IMR-90 (cell line): ENCODE measurements at regions not wholly inside any gene's neighbourhood (a gene's known extent, or its start where the extent isn't known, plus 50 kb on each side); places are given as distances from the start of the nearest gene placed in this dataset.

Experiments used
- BHLHE40 ChIP-seq: fragments of 150-350 bp; IDR thresholded peaks from 2 replicates; pipeline ENCODE4 v1.6.1; 2016; ENCODE audit warnings: mild to moderate bottlenecking, low read depth, low read length
- CEBPB ChIP-seq: IDR thresholded peaks from 2 replicates; pipeline ENCODE4 v1.6.1; 2012; ENCODE audit warnings: low read depth, low read length, improper control_type of control experiment
- CHD1 ChIP-seq: IDR thresholded peaks from 2 replicates; pipeline ENCODE4 v1.6.1; 2012; ENCODE audit warnings: low read depth, low read length, improper control_type of control experiment
- FOS ChIP-seq: fragments of 150-350 bp; IDR thresholded peaks from 2 replicates; pipeline ENCODE4 v1.6.1; 2016; ENCODE audit warnings: low read depth, low read length
- MAFK ChIP-seq: IDR thresholded peaks from 2 replicates; pipeline ENCODE4 v1.6.1; 2012; ENCODE audit warnings: low read depth, low read length, improper control_type of control experiment
- MAZ ChIP-seq: IDR thresholded peaks from 2 replicates; pipeline ENCODE4 v1.6.1; 2012; ENCODE audit warnings: low read depth, mild to moderate bottlenecking, low read length, improper control_type of control experiment, moderate library complexity, borderline replicate concordance
- MXI1 ChIP-seq: IDR thresholded peaks from 2 replicates; pipeline ENCODE4 v1.6.1; 2012; ENCODE audit warnings: low read depth, mild to moderate bottlenecking, low read length, moderate library complexity, borderline replicate concordance
- POLR2A ChIP-seq: IDR thresholded peaks from 2 replicates; pipeline ENCODE4 v1.6.1; 2012; ENCODE audit warnings: mild to moderate bottlenecking, low read depth, low read length
- RAD21 ChIP-seq: IDR thresholded peaks from 2 replicates; pipeline ENCODE4 v1.6.1; 2012; ENCODE audit warnings: low read length, improper control_type of control experiment
- RCOR1 ChIP-seq: IDR thresholded peaks from 2 replicates; pipeline ENCODE4 v1.6.1; 2012; ENCODE audit warnings: mild to moderate bottlenecking, low read length, improper control_type of control experiment; ENCODE audit not compliant: insufficient replicate concordance
- SMC3 ChIP-seq: fragments of 150-350 bp; IDR thresholded peaks from 2 replicates; pipeline ENCODE4 v1.6.1; 2016; ENCODE audit warnings: low read depth, mild to moderate bottlenecking, antibody characterized with exemption, low read length, moderate library complexity
- TF ChIP-seq, protein P1 (sequence below): conservative IDR thresholded peaks from 2 replicates; pipeline ENCODE4 v1.5.1; 2012; ENCODE audit warnings: mild to moderate bottlenecking, low read depth, low read length, improper control_type of control experiment
- TF ChIP-seq, protein P2 (sequence below): fragments of 150-350 bp; IDR thresholded peaks from 2 replicates; pipeline ENCODE4 v1.6.1; 2017; ENCODE audit warnings: mild to moderate bottlenecking, antibody characterized with exemption, low read length, low read depth
- TF ChIP-seq, protein P3 (sequence below): fragments of 150-350 bp; IDR thresholded peaks from 2 replicates; pipeline ENCODE4 v1.6.1; 2016; ENCODE audit warnings: low read depth, mild to moderate bottlenecking, low read length, moderate library complexity, borderline replicate concordance

DNA sequence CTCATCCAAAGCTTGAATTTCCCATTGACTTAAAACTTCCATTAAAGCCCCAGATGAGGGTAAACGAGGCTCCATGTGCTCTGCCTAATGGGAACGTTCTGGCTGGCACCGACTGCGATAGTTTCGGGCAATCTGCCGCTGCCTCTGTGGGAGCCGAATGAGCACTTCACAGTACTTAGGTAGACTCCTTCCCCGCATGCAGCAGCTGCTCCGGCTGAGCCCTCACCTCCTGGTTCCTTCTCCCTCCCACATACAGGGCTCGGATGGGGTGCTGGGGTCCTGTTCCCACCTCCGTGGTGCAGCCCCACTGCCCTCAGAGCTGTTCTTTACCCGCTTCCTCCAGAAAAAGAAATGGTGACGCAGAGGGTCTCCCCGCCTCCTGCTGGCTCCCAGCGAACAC lies 476.5 kb upstream of the SALL3 start:
- TF ChIP-seq, protein P1, sequence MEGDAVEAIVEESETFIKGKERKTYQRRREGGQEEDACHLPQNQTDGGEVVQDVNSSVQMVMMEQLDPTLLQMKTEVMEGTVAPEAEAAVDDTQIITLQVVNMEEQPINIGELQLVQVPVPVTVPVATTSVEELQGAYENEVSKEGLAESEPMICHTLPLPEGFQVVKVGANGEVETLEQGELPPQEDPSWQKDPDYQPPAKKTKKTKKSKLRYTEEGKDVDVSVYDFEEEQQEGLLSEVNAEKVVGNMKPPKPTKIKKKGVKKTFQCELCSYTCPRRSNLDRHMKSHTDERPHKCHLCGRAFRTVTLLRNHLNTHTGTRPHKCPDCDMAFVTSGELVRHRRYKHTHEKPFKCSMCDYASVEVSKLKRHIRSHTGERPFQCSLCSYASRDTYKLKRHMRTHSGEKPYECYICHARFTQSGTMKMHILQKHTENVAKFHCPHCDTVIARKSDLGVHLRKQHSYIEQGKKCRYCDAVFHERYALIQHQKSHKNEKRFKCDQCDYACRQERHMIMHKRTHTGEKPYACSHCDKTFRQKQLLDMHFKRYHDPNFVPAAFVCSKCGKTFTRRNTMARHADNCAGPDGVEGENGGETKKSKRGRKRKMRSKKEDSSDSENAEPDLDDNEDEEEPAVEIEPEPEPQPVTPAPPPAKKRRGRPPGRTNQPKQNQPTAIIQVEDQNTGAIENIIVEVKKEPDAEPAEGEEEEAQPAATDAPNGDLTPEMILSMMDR = no peak
- TF ChIP-seq RAD21 (no peak), FOS (no peak), CEBPB (no peak), POLR2A (no peak), MAFK (no peak), CHD1 (no peak), RCOR1 (no peak), SMC3 (no peak), MXI1 (no peak), BHLHE40 (no peak), MAZ (no peak)
- TF ChIP-seq, protein P2, sequence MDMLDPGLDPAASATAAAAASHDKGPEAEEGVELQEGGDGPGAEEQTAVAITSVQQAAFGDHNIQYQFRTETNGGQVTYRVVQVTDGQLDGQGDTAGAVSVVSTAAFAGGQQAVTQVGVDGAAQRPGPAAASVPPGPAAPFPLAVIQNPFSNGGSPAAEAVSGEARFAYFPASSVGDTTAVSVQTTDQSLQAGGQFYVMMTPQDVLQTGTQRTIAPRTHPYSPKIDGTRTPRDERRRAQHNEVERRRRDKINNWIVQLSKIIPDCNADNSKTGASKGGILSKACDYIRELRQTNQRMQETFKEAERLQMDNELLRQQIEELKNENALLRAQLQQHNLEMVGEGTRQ = no peak
- TF ChIP-seq, protein P3, sequence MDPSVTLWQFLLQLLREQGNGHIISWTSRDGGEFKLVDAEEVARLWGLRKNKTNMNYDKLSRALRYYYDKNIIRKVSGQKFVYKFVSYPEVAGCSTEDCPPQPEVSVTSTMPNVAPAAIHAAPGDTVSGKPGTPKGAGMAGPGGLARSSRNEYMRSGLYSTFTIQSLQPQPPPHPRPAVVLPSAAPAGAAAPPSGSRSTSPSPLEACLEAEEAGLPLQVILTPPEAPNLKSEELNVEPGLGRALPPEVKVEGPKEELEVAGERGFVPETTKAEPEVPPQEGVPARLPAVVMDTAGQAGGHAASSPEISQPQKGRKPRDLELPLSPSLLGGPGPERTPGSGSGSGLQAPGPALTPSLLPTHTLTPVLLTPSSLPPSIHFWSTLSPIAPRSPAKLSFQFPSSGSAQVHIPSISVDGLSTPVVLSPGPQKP = no peak
